ENCODE measurements at regions not wholly inside any gene's neighbourhood (a gene's known extent, or its start where the extent isn't known, plus 50 kb on each side); places are given as distances from the start of the nearest gene placed in this dataset.

DNA sequence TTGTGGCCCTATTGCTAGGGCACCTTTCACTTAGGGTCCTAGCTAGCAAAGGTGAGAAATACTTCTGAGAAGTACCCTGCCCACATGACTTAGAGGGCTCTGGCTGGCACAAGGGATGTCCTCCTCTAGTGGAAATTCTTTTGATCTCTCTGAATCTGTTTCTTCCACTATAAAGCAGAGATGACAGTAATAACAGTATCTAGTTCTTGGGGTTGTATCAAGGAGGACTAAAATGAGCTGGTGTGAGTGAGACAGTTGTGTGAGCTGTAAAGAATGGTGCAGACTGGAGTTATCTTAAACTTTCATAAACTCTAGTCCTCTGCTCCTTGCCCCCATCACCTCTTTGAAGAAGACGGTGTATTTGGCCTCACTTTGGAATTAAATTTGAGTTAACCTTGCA lies 157.8 kb upstream of the PLET1 start:
- H3K4me1 ChIP-seq (ENCODE audit: control insufficient read depth, low read length): no peaks in the 10 kb centered on the region
- H3K79me2 ChIP-seq (ENCODE audit: control insufficient read depth, low read length): no peaks in the 10 kb centered on the region
- H3K4me3 ChIP-seq (ENCODE audit: low read length): no peak overlapping the region
- H3K27me3 ChIP-seq (ENCODE audit: control insufficient read depth, low read length): peaks cover 5% of the 10 kb centered on the region; the same call in 1 of the 2 replicates
- H4K20me1 ChIP-seq (ENCODE audit: control insufficient read depth, insufficient read depth, low read depth, low read length): no peaks in the 10 kb centered on the region
- H3K27ac ChIP-seq (ENCODE audit: low read depth, low read length): no peak overlapping the region
- H3K4me2 ChIP-seq (ENCODE audit: low read length): no peak overlapping the region
- H3F3A ChIP-seq (ENCODE audit: control insufficient read depth, insufficient read depth): no peaks in the 10 kb centered on the region
- no peaks in the 10 kb centered on the region for H3K36me3 ChIP-seq (ENCODE audit: control insufficient read depth, low read length)
- H3K9me3 ChIP-seq (ENCODE audit: control insufficient read depth, insufficient read depth, low read length): no peaks in the 10 kb centered on the region
- no peak for TF ChIP-seq EZH2phosphoT487 (IDR thresholded peaks at IDR 0.05; ENCODE audit: borderline replicate concordance, low read length)
- TF ChIP-seq, protein P1, sequence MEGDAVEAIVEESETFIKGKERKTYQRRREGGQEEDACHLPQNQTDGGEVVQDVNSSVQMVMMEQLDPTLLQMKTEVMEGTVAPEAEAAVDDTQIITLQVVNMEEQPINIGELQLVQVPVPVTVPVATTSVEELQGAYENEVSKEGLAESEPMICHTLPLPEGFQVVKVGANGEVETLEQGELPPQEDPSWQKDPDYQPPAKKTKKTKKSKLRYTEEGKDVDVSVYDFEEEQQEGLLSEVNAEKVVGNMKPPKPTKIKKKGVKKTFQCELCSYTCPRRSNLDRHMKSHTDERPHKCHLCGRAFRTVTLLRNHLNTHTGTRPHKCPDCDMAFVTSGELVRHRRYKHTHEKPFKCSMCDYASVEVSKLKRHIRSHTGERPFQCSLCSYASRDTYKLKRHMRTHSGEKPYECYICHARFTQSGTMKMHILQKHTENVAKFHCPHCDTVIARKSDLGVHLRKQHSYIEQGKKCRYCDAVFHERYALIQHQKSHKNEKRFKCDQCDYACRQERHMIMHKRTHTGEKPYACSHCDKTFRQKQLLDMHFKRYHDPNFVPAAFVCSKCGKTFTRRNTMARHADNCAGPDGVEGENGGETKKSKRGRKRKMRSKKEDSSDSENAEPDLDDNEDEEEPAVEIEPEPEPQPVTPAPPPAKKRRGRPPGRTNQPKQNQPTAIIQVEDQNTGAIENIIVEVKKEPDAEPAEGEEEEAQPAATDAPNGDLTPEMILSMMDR (IDR thresholded peaks at IDR 0.05; ENCODE audit: low read depth, low read length, poor library complexity, severe bottlenecking): no peak
- H3K9me2 ChIP-seq (replicated peaks; ENCODE audit: control insufficient read depth, low read length): no peaks in the 10 kb centered on the region

DNA sequence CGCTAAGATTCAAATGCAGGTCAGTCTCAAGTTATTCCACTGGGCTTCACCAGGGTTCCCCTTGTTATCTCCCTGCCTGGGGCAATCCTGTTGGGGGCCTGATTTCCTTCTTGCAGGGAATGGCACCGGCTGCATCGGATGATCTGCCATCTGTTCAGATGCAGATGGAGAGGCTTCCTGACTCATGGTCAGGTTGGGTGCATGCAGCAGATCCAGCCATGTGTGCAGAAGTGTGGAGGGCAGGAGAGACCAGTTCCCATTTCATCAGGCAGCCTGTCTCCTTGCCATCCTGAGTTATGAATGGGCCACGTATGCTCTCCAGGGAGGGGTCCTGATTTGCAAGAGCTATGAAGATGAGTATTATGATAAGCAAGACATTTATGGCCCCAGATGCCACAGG lies 161.2 kb upstream of the PLET1 start:
- no peaks in the 10 kb centered on the region for H4K20me1 ChIP-seq (ENCODE audit: control insufficient read depth, insufficient read depth, low read depth, low read length)
- H3K4me3 ChIP-seq (ENCODE audit: low read length): no peak overlapping the region
- no peaks in the 10 kb centered on the region for H3K79me2 ChIP-seq (ENCODE audit: control insufficient read depth, low read length)
- H3F3A ChIP-seq (ENCODE audit: control insufficient read depth, insufficient read depth): no peaks in the 10 kb centered on the region
- H3K4me2 ChIP-seq (ENCODE audit: low read length): no peak overlapping the region
- peaks cover 4% of the 10 kb centered on the region; the same call in 1 of the 2 replicates for H3K27me3 ChIP-seq (ENCODE audit: control insufficient read depth, low read length)
- no peaks in the 10 kb centered on the region for H3K9me2 ChIP-seq (replicated peaks; ENCODE audit: control insufficient read depth, low read length)
- TF ChIP-seq, protein P1 (IDR thresholded peaks at IDR 0.05; ENCODE audit: low read depth, low read length, poor library complexity, severe bottlenecking): no peak
- no peak for TF ChIP-seq EZH2phosphoT487 (IDR thresholded peaks at IDR 0.05; ENCODE audit: borderline replicate concordance, low read length)
- H3K9me3 ChIP-seq (ENCODE audit: control insufficient read depth, insufficient read depth, low read length): no peaks in the 10 kb centered on the region
- no peaks in the 10 kb centered on the region for H3K36me3 ChIP-seq (ENCODE audit: control insufficient read depth, low read length)
- no peaks in the 10 kb centered on the region for H3K4me1 ChIP-seq (ENCODE audit: control insufficient read depth, low read length)
- H3K27ac ChIP-seq (ENCODE audit: low read depth, low read length): no peak overlapping the region

DNA sequence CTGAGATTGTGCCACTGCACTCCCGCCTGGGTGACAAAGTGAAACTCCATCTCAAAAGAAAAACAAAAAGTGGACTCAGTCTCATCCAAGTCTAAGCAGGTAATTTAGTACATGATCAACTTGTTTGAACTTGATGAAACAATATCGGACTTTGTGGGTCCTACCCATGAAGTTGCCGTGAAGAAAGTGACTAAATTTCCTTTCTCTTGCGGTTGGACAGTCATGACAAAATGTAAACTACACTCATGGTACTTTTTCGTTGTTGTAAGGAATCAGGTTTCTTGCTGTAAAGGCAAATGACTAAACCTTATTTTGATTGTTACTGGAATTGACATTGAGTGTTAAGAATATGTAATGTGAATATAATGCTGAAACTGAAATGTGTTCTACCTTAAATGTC lies 164.5 kb upstream of the PLET1 start:
- no peaks in the 10 kb centered on the region for H3K4me1 ChIP-seq (ENCODE audit: control insufficient read depth, low read length)
- H3K79me2 ChIP-seq (ENCODE audit: control insufficient read depth, low read length): no peaks in the 10 kb centered on the region
- H3K27ac ChIP-seq (ENCODE audit: low read depth, low read length): no peak overlapping the region
- no peak overlapping the region for H3K4me2 ChIP-seq (ENCODE audit: low read length)
- no peaks in the 10 kb centered on the region for H4K20me1 ChIP-seq (ENCODE audit: control insufficient read depth, insufficient read depth, low read depth, low read length)
- no peaks in the 10 kb centered on the region for H3K36me3 ChIP-seq (ENCODE audit: control insufficient read depth, low read length)
- H3K27me3 ChIP-seq (ENCODE audit: control insufficient read depth, low read length): no peaks in the 10 kb centered on the region; the same call in 1 of the 2 replicates
- H3F3A ChIP-seq (ENCODE audit: control insufficient read depth, insufficient read depth): no peaks in the 10 kb centered on the region
- H3K4me3 ChIP-seq (ENCODE audit: low read length): no peak overlapping the region
- H3K9me2 ChIP-seq (replicated peaks; ENCODE audit: control insufficient read depth, low read length): no peaks in the 10 kb centered on the region
- H3K9me3 ChIP-seq (ENCODE audit: control insufficient read depth, insufficient read depth, low read length): no peaks in the 10 kb centered on the region
- TF ChIP-seq, protein P1 (IDR thresholded peaks at IDR 0.05; ENCODE audit: low read depth, low read length, poor library complexity, severe bottlenecking): no peak
- no peak for TF ChIP-seq EZH2phosphoT487 (IDR thresholded peaks at IDR 0.05; ENCODE audit: borderline replicate concordance, low read length)

All from DOHH2 (cell line).